Retina (tissue), 1 donor: ENCODE measurements at regions not wholly inside any gene's neighbourhood (a gene's known extent, or its start where the extent isn't known, plus 50 kb on each side); places are given as distances from the start of the nearest gene placed in this dataset.
"Not testable (repeated sequence)": the region's sequence is repeated elsewhere in the genome, so short reads cannot be mapped to it uniquely, and the experiment has no call there.

Experiments
- DNase-seq: peaks from one replicate; pipeline ENCODE4 v3.0.0-alpha.2; 2016

DNA sequence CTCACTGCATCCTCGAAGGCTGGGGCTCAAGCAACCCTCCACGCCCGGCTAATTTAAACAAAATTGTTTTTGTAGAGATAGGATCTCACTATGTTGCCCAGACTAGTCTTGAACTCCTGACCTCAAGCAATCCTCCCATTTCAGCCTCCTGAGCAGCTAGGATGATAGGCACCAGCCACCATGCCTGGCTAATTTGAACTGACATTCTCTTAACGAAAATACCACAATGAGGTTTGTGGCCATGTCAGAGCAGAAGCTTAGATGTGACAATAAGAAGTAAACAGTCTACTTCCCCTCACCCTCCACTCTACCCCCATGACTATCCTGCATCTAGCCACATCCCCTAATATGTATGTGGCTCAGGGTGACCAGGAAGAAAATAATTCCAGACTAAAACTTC, 74.8 kb upstream of the PLCB4 start:
- DNase-seq, result no peak

GRCh38 chr20:8995761-8996160, 73.1 kb upstream of the PLCB4 start:
- no peak for DNase-seq

DNA sequence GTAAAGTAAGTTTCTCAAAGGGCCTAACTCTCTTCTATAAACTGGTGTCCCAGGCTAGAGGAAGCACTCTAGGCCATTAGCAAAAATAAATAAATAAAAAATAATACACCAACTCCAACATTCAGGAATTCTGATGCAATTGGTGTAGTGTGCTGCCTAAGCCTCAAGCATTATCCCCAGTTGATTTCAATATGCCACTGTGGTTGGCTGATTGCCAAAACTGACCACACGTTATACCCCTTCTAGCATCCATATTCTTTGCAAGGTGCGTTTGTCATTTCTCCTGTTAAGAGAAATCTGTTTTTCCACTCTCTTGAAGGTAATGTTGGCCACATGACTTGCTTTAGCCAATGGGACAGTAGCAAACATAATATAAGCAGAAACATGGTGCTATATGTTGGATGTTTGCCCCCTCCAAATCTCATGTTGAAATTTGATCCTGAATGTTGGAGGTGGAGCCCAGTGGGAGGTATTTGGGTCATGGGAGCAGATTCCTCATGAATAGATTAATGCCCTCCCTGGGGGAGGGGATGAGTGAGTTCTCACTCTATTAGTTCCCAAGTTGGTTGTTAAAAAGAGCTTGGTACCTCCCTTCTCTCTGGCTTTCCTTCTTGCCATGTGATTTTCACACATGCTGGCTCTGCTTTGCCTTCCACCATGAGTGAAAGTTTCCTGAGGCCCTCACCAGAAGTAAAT, 71.9 kb upstream of the PLCB4 start:
- peak; percentile 62 for DNase-seq

DNA sequence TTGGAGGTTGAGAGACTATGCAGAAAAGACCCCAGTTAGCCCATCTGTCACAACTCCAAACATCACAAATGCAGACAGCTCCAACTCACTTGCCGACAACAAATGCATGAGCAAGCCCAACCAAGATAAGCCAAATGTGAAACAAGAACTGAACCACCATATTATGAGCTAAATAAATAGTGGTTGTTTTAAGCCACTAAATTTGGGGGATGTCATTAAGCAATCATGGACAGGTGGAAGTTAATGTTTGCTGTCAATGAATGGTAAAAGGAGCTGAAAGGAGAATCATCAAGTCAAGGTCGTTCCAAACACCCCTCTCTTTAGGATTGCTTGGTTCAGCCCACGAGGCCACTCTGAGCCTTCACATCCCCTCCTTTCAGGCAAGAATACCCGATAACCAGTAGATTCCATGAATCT, 71.2 kb upstream of the PLCB4 start:
- peak; percentile 86 for DNase-seq

GRCh38 chr20:9011121-9011520, 57.8 kb upstream of the PLCB4 start:
- DNase-seq, result no peak

DNA sequence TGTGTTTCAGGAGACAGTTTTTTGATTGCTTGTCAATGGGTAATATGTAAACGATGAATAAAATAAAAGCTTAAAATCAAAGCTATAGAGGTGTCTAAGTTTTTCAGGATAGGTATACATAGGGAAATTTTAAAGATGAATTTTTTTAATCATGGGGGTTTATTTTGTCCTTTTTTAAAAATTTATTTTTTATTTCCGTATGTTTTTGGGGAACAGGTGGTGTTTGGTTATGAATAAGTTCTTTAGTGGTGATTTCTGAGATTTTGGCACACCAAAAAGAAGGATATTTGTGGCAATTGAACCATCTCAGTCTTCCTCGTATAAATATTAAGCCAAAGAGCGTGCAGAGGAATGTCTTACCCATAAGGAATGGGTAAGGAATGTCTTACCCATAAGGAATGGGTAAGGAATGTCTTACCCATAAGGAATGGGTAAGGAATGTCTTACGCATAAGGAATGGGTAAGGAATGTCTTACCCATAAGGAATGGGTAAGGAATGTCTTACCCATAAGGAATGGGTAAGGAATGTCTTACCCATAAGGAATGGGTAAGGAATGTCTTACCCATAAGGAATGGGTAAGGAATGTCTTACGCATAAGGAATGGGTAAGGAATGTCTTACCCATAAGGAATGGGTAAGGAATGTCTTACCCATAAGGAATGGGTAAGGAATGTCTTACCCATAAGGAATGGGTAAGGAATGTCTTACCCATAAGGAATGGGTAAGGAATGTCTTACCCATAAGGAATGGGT, 53.5 kb upstream of the PLCB4 start:
- DNase-seq, result not testable (repeated sequence)

GRCh38 chr20:9015984-9016324, 52.9 kb upstream of the PLCB4 start:
- no peak for DNase-seq

DNA sequence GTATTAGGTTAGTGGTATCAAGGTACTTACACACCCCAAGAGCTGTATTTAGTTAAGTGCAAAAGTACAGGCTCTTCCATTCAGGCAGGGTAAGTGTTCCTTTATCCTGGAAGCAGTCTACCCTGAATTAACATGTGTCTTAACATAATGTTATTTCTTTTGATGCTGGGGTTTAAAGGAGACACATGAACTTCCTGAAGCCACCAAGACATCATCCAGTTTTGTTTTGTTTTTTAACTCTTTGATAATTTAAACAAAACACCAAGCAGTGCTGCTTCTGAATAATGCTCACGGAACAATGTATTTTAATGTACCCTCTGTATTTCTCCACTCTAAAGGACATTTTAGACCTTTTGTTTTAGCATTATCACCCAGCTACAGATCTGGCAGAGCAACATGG, 50.5 kb upstream of the PLCB4 start:
- DNase-seq, result no peak
